HAP-1 (cell line): ENCODE measurements at regions not wholly inside any gene's neighbourhood (a gene's known extent, or its start where the extent isn't known, plus 50 kb on each side); places are given as distances from the start of the nearest gene placed in this dataset.

Experiments
- DNase-seq, 2 experiments: peaks; one replicate each; pipeline ENCODE4 v3.0.0-alpha.2; 2016 to 2020; ENCODE audit warnings: low spot score in 2 of 2
- H3K27me3 ChIP-seq: fragments of 250-450 bp; sonication (Bioruptor Pico); 2 replicates; pipeline ENCODE4 v1.5.1; 2020; ENCODE audit warnings: low read depth, mild to moderate bottlenecking, moderate library complexity
- H3K36me3 ChIP-seq: fragments of 250-450 bp; sonication (Bioruptor Pico); replicated peaks from 2 replicates; pipeline ENCODE4 v1.5.1; 2020; ENCODE audit warnings: mild to moderate bottlenecking
- H3K4me1 ChIP-seq: fragments of 250-450 bp; sonication (Bioruptor Pico); 2 replicates; pipeline ENCODE4 v1.5.1; 2020; ENCODE audit warnings: mild to moderate bottlenecking
- H3K4me3 ChIP-seq: fragments of 250-450 bp; sonication (Bioruptor Pico); 2 replicates; pipeline ENCODE4 v1.5.1; 2020; ENCODE audit warnings: mild to moderate bottlenecking, moderate library complexity
- H3K9me3 ChIP-seq: fragments of 250-450 bp; sonication (Bioruptor Pico); 2 replicates; pipeline ENCODE4 v1.5.1; 2020; ENCODE audit warnings: mild to moderate bottlenecking, moderate library complexity
- in situ Hi-C: fragments of 300-500 bp; cut with MboI; formaldehyde crosslinking; loops from 3 replicates; pipeline ENCODE4 v1.14.3; 2020; ENCODE audit warnings: low sequenced_read_pairs, inconsistent platforms, mixed read lengths

DNA sequence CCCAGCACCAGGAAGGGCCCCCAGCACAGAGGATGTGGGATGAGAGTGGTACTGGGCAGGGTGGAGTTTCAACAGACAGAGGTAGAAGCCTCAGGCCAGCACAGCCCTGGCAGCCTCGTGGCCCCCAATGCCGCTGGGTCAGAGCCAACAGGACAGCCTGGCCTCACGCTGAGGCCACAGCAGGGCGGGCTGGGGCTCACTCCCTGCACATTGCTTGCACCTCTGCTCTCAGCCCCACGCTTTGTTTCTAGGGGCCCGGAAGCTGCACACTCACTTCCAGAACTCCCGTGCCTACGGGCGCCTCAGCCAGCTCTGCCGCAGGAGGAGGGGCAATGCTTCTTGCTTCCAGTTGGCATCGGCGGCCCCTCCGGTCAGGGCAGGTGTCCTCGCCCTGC is 72.9 kb downstream of the SIK1 start:
- Histone ChIP-seq H3K27me3 (no peaks in the 10 kb centered on the region), H3K36me3 (no peaks in the 10 kb centered on the region), H3K4me1 (peaks cover 5% of the 10 kb centered on the region; the same call in 1 of the 2 replicates), H3K9me3 (no peaks in the 10 kb centered on the region), H3K4me3 (no peak overlapping the region)
- no peak for DNase-seq
- in situ Hi-C loops, result no loop called here

DNA sequence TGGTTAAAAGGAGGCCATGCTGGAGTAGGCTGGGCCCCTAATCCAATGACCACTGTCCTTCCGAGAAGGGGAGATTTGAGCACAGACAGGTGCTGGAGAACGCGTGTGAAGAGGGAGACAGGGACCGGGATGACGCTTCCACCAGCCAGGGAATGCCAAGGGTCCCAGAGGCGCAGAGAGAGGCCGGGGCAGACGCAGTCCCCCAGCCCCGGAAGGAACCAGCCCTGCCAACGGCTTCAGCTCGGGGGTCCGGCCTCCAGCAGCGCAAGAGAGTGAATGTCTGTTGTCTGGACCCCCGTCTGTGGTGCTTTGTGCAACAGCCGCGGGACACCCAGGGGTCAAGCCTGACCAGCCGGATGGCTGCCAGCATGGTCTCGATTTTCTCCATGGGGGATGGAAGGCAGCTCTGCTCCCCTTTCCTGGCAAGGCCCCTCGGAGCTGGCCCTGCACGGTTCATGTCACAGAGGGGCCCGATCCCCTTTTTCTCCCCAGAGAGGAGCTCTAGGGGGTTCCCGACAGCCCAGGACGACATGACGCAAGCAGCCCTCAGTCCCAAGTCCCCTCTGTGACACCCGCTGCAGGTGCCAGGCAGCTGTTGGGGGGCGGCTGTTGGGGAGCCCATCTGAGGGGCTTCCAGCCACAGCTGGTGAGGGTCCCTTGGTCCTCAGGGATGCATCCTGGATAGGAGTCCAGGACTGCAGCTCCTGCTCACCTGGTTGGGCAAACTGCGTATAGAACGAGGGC is 73.5 kb downstream of the SIK1 start:
- H3K4me1 ChIP-seq, result peaks cover 5% of the 10 kb centered on the region; the same call in 1 of the 2 replicates
- H3K36me3 ChIP-seq, result no peaks in the 10 kb centered on the region
- in situ Hi-C loops, result no loop called here
- H3K4me3 ChIP-seq, result no peak overlapping the region
- H3K27me3 ChIP-seq, result no peaks in the 10 kb centered on the region
- DNase-seq, result no peak
- H3K9me3 ChIP-seq, result no peaks in the 10 kb centered on the region

DNA sequence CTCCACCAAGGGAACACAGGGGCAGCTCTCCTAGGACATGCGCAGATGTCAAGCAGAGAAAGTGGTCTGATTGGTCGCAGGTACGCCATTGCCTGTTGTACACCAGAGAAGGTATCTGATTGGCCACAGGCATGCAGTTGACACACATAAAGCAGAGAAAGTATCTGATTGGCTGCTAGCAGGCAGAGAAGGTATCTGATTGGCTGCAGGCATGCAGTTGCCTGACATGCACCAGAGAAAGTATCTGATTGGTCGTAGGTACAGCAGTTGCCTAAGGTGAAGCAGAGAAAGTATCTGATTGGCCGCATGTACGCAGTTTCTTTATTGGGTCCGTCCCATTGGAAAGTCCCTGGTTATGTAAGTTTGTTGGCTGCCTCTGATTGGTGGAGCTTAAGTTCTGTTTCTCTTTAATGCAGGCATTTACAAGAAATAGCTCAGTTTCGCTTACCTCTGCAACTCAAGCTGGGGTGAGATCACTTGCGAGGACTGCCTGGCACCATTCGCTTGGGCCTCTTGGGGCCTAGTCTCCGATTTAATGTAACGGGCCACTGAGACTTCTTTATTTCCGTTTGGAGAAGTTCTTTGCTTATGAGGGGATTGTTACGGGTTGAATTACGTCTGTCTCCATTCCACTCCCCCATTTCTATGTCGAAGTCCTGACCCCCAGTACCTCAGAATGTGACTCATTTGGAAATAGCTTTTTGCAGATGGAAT is 74.2 kb downstream of the SIK1 start:
- peak in 1 of 2 experiments; percentile 26 for DNase-seq

DNA sequence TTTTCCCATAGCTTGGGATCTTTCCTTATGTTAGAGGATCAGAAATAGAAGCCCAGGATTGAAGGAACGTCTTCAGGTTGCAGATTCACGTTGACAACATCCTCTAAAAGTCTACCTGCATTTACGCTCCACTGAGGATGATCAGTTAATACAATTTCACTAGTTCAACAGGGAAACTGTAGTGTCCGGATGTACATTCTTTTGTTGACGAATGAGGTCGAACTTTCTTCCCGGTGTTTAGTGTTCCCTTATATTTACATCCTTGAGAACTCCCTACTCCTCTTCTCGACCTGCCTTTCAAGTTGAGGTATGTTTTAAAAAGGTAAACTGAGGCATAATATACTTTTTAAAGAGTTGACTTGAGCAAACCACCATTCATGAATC is 74.8 kb downstream of the SIK1 start:
- Histone ChIP-seq H3K36me3 (no peaks in the 10 kb centered on the region), H3K4me3 (no peak overlapping the region), H3K9me3 (no peaks in the 10 kb centered on the region), H3K27me3 (no peaks in the 10 kb centered on the region), H3K4me1 (no peaks in the 10 kb centered on the region)
- in situ Hi-C loops, result no loop called here
- no peak for DNase-seq

More for the DNA sequence above, 74.2 kb downstream of the SIK1 start:
- in situ Hi-C loops, result no loop called here
- Histone ChIP-seq H3K4me3 (no peak overlapping the region), H3K9me3 (no peaks in the 10 kb centered on the region), H3K36me3 (no peaks in the 10 kb centered on the region), H3K4me1 (peaks cover 4% of the 10 kb centered on the region; the same call in 1 of the 2 replicates), H3K27me3 (no peaks in the 10 kb centered on the region)

DNA sequence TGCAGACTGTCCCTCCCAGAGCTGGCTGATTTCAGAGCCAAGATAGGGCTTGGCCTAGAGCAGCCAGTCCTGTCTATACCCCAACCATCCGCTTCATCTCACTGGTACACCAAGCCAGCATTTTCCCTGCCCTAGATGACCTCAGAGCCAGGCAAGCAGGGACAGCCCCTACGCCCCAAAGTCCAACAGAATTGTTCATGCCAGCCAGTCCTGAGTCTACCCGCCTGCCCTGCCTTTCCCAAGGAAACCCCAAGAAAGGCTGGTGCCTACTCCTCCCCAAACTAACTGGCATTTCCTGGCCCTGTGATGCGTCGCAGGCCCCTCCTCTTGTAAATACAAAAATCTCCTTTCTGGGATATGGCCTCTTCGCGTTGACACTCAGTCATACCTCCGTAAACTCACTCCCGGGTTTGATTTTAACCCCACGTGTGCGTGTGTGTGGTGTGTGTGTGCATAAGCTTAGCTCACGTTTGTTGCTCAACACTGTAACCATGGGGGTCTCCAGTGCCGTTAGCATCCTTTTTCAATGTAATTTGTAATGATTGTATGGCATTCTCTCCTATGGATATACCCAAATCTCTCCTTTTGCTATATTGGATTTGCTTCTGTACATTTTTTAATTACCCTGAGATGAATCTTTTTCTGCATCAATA is 75.3 kb downstream of the SIK1 start:
- in situ Hi-C loops, result no loop called here
- no peaks in the 10 kb centered on the region for H3K4me1 ChIP-seq

DNA sequence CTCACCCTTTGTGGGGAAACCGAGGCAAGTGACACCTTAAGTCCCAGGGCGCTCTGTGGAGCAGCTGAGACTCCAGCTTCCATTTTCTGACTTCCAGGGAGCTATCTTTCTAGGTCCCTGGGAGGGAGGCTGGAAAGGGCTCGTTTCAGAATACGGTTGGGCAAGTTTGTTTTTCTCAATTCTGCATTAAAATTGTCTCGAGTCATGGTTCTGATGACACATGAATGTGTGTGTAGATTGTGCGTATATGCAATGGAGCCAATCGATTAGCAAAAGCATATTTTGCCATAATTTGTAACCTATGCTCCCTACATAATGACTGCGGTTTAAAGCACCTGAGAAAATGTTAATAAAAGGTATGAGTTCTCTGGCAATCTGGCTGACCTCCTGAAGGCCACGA is 77.3 kb downstream of the SIK1 start:
- no peaks in the 10 kb centered on the region for H3K27me3 ChIP-seq
- H3K4me3 ChIP-seq, result no peak overlapping the region
- H3K9me3 ChIP-seq, result no peaks in the 10 kb centered on the region
- no peak for DNase-seq
- in situ Hi-C loops, result no loop called here
- H3K4me1 ChIP-seq, result no peaks in the 10 kb centered on the region
- H3K36me3 ChIP-seq, result no peaks in the 10 kb centered on the region

More for the DNA sequence above, 75.3 kb downstream of the SIK1 start:
- H3K9me3 ChIP-seq, result no peaks in the 10 kb centered on the region
- H3K4me3 ChIP-seq, result no peak overlapping the region
- no peak for DNase-seq
- no peaks in the 10 kb centered on the region for H3K36me3 ChIP-seq
- H3K27me3 ChIP-seq, result no peaks in the 10 kb centered on the region

DNA sequence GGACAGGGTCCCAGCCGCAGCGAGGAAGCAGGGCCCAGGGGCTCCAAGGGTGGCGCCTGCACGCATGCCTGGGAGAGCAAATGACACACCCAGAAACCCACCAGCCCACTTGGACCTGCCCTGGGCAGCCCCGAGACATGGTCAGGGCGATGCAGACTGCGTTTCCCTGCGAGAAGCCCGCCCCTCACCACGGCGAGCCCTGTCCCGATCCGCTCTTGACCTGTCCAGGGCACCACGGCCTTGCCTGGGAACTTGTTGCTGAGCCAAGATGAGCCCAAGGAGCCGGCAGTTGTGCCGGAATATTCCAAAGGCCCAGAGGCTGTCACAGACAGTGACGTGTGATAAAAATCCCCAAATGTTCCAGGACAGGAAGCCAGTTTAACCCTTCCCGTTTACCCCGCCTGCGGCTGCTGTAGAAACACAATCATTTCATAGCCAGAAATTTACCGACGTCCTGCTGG is 78.1 kb downstream of the SIK1 start:
- Histone ChIP-seq H3K4me3 (no peak overlapping the region), H3K36me3 (no peaks in the 10 kb centered on the region), H3K9me3 (no peaks in the 10 kb centered on the region), H3K4me1 (no peaks in the 10 kb centered on the region), H3K27me3 (no peaks in the 10 kb centered on the region)
- DNase-seq, result no peak
- in situ Hi-C loops, result no loop called here

DNA sequence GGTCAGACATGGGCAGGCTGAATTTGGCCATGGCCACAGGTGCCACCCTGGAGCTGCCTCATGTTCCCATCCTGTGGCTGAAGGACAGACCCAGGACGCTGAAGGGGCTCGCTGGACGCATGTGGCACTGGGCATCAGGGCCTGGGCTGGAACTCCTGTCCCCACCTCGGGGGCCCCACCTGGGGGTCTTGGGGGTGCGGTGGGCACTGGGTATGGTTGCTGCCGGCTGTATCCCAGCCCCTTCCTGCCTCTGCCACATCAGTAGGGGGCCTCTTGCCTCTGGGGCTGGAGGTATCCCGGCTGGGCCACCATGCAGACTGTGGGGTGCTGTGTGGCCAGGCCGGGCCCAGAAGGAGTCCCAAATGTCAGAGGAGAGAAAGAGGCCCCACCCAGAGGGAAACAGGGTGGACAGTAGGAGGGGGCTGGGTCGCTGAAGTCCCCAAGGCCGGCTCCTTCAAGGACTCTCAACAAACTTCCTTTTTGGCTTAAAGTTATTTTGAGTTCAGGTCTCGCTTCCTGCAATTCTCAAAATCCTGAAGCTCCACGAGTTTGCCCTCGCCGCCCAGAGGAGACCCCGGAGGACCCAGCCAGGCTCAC is 78.7 kb downstream of the SIK1 start:
- Histone ChIP-seq H3K36me3 (no peaks in the 10 kb centered on the region), H3K4me1 (no peaks in the 10 kb centered on the region), H3K27me3 (no peaks in the 10 kb centered on the region), H3K9me3 (no peaks in the 10 kb centered on the region), H3K4me3 (no peak overlapping the region)
- in situ Hi-C loops, result no loop called here
- no peak for DNase-seq

DNA sequence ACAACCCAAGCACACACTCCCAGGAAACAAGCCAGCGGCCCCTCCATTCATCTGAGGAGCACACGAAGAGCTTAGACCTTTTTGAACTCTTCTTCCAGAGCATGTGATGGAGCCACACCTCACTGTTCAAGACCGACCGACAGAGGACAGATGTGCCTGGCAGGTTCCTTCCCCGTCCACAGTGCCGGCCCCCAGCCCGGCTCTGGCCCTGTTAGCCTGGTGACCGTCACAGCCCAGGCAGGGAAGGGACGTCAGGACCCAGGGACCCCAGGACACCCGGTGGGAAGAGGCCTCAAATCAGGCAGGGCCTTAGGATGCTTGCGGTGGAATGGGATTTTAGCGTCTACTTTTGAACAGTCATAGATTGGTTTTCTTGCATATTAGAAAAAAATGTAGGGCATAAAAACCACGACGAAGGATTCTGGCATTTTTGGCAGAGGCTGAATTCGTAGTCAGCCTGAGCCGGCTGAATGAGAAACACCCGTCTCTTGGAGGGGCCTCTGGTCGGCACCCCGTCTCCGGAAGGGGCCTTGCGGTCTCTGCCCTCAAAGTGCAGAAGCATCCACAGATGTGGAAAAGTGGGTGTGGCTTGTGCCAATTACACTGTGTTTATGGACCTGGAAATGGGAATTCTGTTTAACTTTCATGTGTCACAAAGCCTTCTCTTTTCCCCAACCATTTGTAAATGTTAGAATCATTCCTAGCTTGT is 79.3 kb downstream of the SIK1 start:
- in situ Hi-C loops, result no loop called here
- no peak overlapping the region for H3K4me3 ChIP-seq
- no peaks in the 10 kb centered on the region for H3K36me3 ChIP-seq
- H3K9me3 ChIP-seq, result no peaks in the 10 kb centered on the region
- DNase-seq, result no peak
- no peaks in the 10 kb centered on the region for H3K4me1 ChIP-seq
- no peaks in the 10 kb centered on the region for H3K27me3 ChIP-seq

DNA sequence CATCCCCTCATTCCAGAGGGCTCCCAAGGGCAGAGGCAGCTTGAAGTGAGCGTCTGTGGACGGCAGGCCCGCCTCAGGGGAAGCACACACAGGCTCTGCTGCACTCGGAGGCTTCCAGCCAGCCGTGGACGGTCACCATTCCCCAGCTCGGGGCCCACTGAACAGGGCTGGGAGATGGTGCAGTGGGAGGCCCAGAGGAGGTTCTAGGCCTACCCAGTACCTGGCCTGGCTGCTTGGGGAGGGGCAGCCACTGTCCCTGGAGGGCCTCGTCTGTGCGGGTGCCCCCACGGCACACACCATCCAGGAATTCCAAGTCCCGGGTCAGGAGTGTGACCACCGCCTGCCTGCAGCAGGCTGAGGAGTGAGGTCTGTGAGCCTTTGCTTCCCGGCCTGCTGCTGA is 80.4 kb downstream of the SIK1 start:
- DNase-seq, result no peak
- Histone ChIP-seq H3K4me1 (no peaks in the 10 kb centered on the region), H3K9me3 (no peaks in the 10 kb centered on the region), H3K27me3 (no peaks in the 10 kb centered on the region), H3K4me3 (no peak overlapping the region), H3K36me3 (no peaks in the 10 kb centered on the region)
- in situ Hi-C loops, result no loop called here

DNA sequence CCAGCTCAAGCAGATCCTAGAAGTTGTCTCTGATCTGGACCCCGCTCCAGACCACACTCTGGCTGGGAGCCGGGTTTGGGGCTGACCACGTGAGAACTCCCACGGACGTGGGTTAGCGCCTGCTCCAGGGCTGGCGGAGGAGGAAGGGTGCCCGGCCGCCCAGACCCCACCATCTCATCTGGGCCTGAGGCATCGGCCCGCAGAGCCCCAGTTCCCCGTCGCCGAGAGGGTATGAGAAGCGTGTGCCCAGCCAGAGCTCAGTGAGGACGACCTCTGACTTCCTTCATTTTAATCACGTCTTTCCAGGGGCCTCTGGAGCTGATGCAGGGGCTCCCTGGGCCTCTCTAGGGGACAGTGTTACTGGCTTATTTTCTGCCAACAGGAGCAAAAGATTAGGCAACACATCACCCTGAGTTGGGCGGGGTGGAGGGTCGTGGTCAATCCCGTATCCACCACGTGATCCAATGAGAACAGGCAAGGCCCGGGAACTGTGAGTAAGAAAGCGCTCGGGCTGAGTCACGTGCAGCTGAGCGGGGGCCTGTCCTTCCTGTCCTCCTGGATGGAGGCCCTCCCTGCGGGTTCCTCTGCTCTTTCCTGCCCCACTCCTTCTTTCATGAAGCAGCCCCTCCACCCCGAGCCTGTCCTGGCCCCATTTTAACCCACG is 81.1 kb downstream of the SIK1 start:
- no peak for DNase-seq
- in situ Hi-C loops, result no loop called here
- no peaks in the 10 kb centered on the region for H3K36me3 ChIP-seq
- no peaks in the 10 kb centered on the region for H3K4me1 ChIP-seq
- H3K27me3 ChIP-seq, result no peaks in the 10 kb centered on the region
- H3K4me3 ChIP-seq, result no peak overlapping the region
- H3K9me3 ChIP-seq, result no peaks in the 10 kb centered on the region

DNA sequence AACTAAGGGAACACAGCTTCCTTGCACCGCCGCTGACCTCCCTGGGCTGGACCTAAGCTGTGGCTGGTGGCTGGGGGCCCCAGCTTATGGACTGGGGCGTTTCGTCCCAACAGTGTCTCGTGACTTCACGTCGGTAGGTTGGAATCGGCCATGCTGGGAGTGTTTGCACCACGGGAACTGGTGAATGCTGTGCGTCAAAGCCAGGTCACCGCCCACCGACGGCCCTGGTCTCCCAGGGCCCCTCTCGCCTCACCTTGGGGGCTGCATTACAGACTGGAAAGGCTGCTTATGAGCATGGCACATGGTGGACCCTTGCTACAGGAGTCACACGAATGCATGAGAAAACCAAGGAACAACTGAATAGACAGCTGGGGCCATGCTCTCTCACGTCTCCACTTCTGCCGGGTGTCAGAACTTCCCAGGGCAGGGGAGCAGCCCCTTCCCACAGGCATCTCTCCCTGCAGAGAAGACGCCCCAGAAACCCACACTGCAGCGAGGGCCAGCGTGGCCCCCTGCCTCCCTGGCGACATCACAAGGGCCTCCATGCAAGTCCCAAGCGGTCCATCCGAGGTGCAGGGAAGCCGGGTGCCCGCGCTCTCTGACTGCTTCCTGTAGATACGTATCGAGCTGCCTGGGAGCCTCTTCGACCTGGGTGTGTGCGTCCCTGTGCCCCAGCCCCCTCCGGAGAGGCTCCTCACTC is 81.7 kb downstream of the SIK1 start:
- Histone ChIP-seq H3K4me3 (no peak overlapping the region), H3K4me1 (no peaks in the 10 kb centered on the region), H3K9me3 (no peaks in the 10 kb centered on the region), H3K27me3 (no peaks in the 10 kb centered on the region), H3K36me3 (no peaks in the 10 kb centered on the region)
- DNase-seq, result no peak
- in situ Hi-C loops, result no loop called here
